ENCODE measurements at regions not wholly inside any gene's neighbourhood (a gene's known extent, or its start where the extent isn't known, plus 50 kb on each side); places are given as distances from the start of the nearest gene placed in this dataset.

GRCh38 chr2:7621018-7621814 is 704.0 kb downstream of the RNF144A start:
- DNase-seq (ENCODE audit: low read depth), result no peak
- TF ChIP-seq, protein P1, sequence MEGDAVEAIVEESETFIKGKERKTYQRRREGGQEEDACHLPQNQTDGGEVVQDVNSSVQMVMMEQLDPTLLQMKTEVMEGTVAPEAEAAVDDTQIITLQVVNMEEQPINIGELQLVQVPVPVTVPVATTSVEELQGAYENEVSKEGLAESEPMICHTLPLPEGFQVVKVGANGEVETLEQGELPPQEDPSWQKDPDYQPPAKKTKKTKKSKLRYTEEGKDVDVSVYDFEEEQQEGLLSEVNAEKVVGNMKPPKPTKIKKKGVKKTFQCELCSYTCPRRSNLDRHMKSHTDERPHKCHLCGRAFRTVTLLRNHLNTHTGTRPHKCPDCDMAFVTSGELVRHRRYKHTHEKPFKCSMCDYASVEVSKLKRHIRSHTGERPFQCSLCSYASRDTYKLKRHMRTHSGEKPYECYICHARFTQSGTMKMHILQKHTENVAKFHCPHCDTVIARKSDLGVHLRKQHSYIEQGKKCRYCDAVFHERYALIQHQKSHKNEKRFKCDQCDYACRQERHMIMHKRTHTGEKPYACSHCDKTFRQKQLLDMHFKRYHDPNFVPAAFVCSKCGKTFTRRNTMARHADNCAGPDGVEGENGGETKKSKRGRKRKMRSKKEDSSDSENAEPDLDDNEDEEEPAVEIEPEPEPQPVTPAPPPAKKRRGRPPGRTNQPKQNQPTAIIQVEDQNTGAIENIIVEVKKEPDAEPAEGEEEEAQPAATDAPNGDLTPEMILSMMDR (IDR thresholded peaks at IDR 0.05; ENCODE audit: low read length, missing control alignments), result no peak
- no peak overlapping the region for H3K4me3 ChIP-seq (replicated peaks; ENCODE audit: low read depth, low read length)

- TF ChIP-seq, protein P1 (IDR thresholded peaks at IDR 0.05; ENCODE audit: low read length, missing control alignments), result no peak
- DNase-seq (ENCODE audit: low read depth), result no peak
- H3K4me3 ChIP-seq (replicated peaks; ENCODE audit: low read depth, low read length), result no peak overlapping the region
Measured at GRCh38 chr2:7625392-7626138, 708.4 kb downstream of the RNF144A start.

GRCh38 chr2:7626139-7626537 is 708.9 kb downstream of the RNF144A start:
- DNase-seq (ENCODE audit: low read depth), result no peak
- TF ChIP-seq, protein P1 (IDR thresholded peaks at IDR 0.05; ENCODE audit: low read length, missing control alignments), result no peak
- no peak overlapping the region for H3K4me3 ChIP-seq (replicated peaks; ENCODE audit: low read depth, low read length)

DNA sequence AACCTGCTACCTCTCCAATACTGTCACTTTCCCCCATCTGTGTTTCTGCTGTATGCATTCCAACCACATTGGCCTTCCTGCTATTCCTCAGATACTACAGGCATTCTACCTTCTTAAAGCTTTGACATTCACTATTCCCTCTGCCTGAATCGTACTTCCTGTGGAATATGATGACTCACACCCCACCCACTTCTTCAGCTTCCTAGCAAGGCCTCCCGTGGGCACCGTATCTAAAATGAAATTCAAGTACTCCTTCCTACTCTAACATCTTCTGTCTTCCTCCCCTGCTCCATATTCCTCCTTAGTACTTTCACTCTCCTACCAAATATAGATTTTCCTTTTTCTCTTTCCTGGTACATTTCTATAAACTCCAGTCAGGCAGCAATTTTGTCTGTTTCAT is 710.4 kb downstream of the RNF144A start:
- DNase-seq (ENCODE audit: low read depth), result no peak
- no peak overlapping the region for H3K4me3 ChIP-seq (replicated peaks; ENCODE audit: low read depth, low read length)
- TF ChIP-seq, protein P1 (IDR thresholded peaks at IDR 0.05; ENCODE audit: low read length, missing control alignments), result no peak

DNA sequence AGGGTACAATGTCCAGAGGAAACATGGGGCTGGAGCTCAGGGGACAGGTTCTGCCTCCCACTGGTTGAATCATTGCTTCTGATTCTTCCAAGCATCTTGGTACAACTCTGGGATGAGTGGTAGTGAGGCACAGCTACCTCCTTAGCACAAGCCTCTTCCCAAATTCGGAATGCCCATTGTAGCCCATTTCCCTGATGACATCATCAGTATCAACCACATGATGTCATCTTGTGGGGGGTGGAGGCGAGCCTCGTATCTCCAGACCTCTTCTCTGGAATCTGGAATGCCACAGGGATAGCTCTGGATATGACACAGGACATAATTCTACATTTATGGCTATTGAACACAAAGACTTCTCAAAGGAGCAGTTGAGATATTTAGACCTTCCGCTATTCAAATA is 715.2 kb downstream of the RNF144A start:
- no peak overlapping the region for H3K4me3 ChIP-seq (replicated peaks; ENCODE audit: low read depth, low read length)
- no peak for DNase-seq (ENCODE audit: low read depth)
- TF ChIP-seq, protein P1 (IDR thresholded peaks at IDR 0.05; ENCODE audit: low read length, missing control alignments), result no peak

DNA sequence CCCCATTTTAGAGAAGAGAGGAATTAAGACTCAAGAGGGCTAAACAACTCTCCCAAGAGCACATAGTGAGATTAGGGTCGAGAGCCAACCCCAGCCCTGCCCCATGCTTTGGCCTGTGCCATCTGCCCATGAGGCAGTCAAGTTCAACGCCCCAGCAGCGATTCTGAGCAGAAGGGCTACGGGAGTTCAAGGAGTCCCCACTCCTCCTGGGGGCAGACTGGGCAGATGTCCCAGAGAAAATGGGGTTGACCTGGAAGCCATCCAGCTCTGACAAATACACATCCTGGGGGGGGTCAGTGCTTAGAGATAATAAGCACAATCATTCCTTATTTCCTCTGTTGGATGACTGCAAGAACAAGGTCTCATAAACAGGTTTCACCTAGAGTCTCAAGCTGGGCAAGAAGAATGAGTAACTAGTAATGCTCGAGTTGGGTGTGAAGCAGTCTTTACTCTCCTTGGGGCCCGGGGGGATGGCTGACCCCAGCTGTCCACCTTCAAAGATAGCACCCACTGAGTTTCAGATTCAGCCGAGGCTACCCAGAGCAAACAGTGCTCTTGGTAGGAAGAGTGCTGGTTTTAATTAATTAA is 716.4 kb downstream of the RNF144A start:
- no peak overlapping the region for H3K4me3 ChIP-seq (replicated peaks; ENCODE audit: low read depth, low read length)
- DNase-seq (ENCODE audit: low read depth), result no peak
- TF ChIP-seq, protein P1 (IDR thresholded peaks at IDR 0.05; ENCODE audit: low read length, missing control alignments), result no peak

Data from fibroblast of pulmonary artery (primary cell).